DOHH2 (cell line): ENCODE measurements at regions not wholly inside any gene's neighbourhood (a gene's known extent, or its start where the extent isn't known, plus 50 kb on each side); places are given as distances from the start of the nearest gene placed in this dataset.

Experiments
- H3F3A ChIP-seq: fragments of 200-600 bp; sonication (generic), shearing (Covaris generic); 2 replicates; pipeline ENCODE4 v1.6.0; 2016; ENCODE audit warnings: antibody characterized with exemption, mild to moderate bottlenecking; ENCODE audit not compliant: control insufficient read depth, insufficient read depth
- H3K27ac ChIP-seq: fragments of 200-600 bp; sonication (generic); 2 replicates; pipeline ENCODE4 v1.5.1; 2014; ENCODE audit warnings: low read depth, mild to moderate bottlenecking, low read length, moderate library complexity
- H3K27me3 ChIP-seq: fragments of 200-600 bp; sonication (generic); 2 replicates; pipeline ENCODE4 v1.6.1; 2014; ENCODE audit warnings: mild to moderate bottlenecking, low read length, mixed read lengths; ENCODE audit not compliant: control insufficient read depth
- H3K36me3 ChIP-seq: fragments of 200-600 bp; sonication (generic); 2 replicates; pipeline ENCODE4 v1.6.1; 2014; ENCODE audit warnings: mild to moderate bottlenecking, low read length, moderate library complexity, mixed read lengths; ENCODE audit not compliant: control insufficient read depth
- H3K4me1 ChIP-seq: fragments of 200-600 bp; sonication (generic); 2 replicates; pipeline ENCODE4 v1.6.1; 2014; ENCODE audit warnings: mild to moderate bottlenecking, low read length, mixed read lengths; ENCODE audit not compliant: control insufficient read depth
- H3K4me2 ChIP-seq: fragments of 200-600 bp; sonication (generic); 2 replicates; pipeline ENCODE4 v1.6.0; 2014; ENCODE audit warnings: mild to moderate bottlenecking, low read length, moderate library complexity
- H3K4me3 ChIP-seq: fragments of 200-600 bp; sonication (generic); 2 replicates; pipeline ENCODE4 v1.5.1; 2014; ENCODE audit warnings: mild to moderate bottlenecking, low read length, mixed read lengths
- H3K79me2 ChIP-seq: fragments of 200-600 bp; sonication (generic); 2 replicates; pipeline ENCODE4 v1.6.1; 2014; ENCODE audit warnings: mild to moderate bottlenecking, low read length, mixed read lengths; ENCODE audit not compliant: control insufficient read depth
- H3K9me2 ChIP-seq: fragments of 200-600 bp; sonication (generic); replicated peaks from 2 replicates; pipeline ENCODE4 v1.6.1; 2014; ENCODE audit warnings: mild to moderate bottlenecking, low read length, mixed read lengths; ENCODE audit not compliant: control insufficient read depth
- H3K9me3 ChIP-seq: fragments of 200-600 bp; sonication (generic); 2 replicates; pipeline ENCODE4 v1.6.1; 2014; ENCODE audit warnings: antibody characterized with exemption, low read length, mixed read lengths; ENCODE audit not compliant: control insufficient read depth, insufficient read depth
- H4K20me1 ChIP-seq: fragments of 200-600 bp; sonication (generic); 2 replicates; pipeline ENCODE4 v1.6.0; 2014; ENCODE audit warnings: low read depth, mild to moderate bottlenecking, antibody characterized with exemption, low read length, moderate library complexity; ENCODE audit not compliant: control insufficient read depth, insufficient read depth
- EZH2phosphoT487 ChIP-seq: fragments of 200-600 bp; sonication (generic); IDR thresholded peaks from 2 replicates; pipeline ENCODE4 v1.6.1; 2017; ENCODE audit warnings: borderline replicate concordance, mild to moderate bottlenecking, antibody characterized with exemption, low read length, moderate library complexity, mixed read lengths
- TF ChIP-seq, protein P1 (sequence below): fragments of 200-600 bp; sonication (generic); IDR thresholded peaks from one replicate; pipeline ENCODE4 v1.5.1; 2014; ENCODE audit warnings: antibody characterized with exemption, mild to moderate bottlenecking, low read depth, low read length; ENCODE audit not compliant: poor library complexity, severe bottlenecking

DNA sequence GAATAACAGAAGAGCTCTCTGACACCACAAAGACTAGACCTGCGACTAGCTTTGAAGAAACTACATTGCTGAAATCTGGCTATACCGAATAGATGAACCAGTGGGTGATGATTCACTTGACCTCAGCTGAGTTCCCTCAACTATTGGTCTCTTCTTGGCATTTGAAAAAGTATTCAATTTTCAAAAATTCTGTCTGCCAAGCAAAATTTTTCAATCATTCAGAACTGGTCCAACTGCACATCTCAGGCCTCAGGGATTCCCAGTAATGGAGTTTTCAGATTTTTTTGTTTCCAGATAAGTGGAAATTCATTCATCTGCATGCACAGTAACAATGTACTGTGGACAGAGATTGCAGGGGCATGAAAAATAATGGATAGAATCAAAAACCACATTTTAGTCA lies 121.4 kb upstream of the NAA20 start:
- no peak overlapping the region for H3K27ac ChIP-seq
- H3F3A ChIP-seq: no peaks in the 10 kb centered on the region

DNA sequence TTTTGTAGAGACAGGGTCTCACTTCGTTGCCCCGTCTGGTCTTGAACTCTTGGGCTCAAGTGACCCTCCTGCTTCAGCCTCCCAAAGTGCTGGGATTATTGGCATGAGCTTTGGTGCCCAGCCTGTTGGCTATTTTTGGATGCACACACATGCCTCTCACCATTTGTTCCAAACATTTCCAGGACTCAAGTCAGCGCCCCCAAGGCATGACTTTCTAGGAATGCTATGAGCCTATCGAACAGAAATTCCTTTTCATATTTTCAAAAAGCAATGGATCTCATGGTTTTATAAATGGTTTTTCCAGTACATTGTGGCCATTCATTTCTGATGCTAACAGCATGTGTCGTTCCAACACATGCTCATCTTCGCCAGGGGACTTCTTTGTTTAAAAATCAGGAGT lies 119.3 kb upstream of the NAA20 start:
- H3K36me3 ChIP-seq: no peaks in the 10 kb centered on the region
- H4K20me1 ChIP-seq: no peaks in the 10 kb centered on the region
- no peak overlapping the region for H3K27ac ChIP-seq
- no peaks in the 10 kb centered on the region for H3F3A ChIP-seq
- H3K9me2 ChIP-seq: no peaks in the 10 kb centered on the region
- no peak overlapping the region for H3K4me3 ChIP-seq
- H3K4me2 ChIP-seq: no peak overlapping the region
- no peaks in the 10 kb centered on the region for H3K79me2 ChIP-seq
- TF ChIP-seq, protein P1, sequence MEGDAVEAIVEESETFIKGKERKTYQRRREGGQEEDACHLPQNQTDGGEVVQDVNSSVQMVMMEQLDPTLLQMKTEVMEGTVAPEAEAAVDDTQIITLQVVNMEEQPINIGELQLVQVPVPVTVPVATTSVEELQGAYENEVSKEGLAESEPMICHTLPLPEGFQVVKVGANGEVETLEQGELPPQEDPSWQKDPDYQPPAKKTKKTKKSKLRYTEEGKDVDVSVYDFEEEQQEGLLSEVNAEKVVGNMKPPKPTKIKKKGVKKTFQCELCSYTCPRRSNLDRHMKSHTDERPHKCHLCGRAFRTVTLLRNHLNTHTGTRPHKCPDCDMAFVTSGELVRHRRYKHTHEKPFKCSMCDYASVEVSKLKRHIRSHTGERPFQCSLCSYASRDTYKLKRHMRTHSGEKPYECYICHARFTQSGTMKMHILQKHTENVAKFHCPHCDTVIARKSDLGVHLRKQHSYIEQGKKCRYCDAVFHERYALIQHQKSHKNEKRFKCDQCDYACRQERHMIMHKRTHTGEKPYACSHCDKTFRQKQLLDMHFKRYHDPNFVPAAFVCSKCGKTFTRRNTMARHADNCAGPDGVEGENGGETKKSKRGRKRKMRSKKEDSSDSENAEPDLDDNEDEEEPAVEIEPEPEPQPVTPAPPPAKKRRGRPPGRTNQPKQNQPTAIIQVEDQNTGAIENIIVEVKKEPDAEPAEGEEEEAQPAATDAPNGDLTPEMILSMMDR: no peak
- no peak for TF ChIP-seq EZH2phosphoT487
- no peaks in the 10 kb centered on the region for H3K4me1 ChIP-seq
- peaks cover 2% of the 10 kb centered on the region; the same call in 1 of the 2 replicates for H3K9me3 ChIP-seq
- no peaks in the 10 kb centered on the region for H3K27me3 ChIP-seq

More for the DNA sequence above, 121.4 kb upstream of the NAA20 start:
- no peaks in the 10 kb centered on the region for H3K9me2 ChIP-seq
- TF ChIP-seq EZH2phosphoT487: no peak
- TF ChIP-seq, protein P1: no peak
- H3K36me3 ChIP-seq: no peaks in the 10 kb centered on the region
- H3K4me1 ChIP-seq: no peaks in the 10 kb centered on the region
- no peak overlapping the region for H3K4me2 ChIP-seq
- H3K9me3 ChIP-seq: peaks cover 2% of the 10 kb centered on the region; the same call in 1 of the 2 replicates
- H3K27me3 ChIP-seq: no peaks in the 10 kb centered on the region
- no peaks in the 10 kb centered on the region for H3K79me2 ChIP-seq
- no peak overlapping the region for H3K4me3 ChIP-seq
- H4K20me1 ChIP-seq: no peaks in the 10 kb centered on the region

DNA sequence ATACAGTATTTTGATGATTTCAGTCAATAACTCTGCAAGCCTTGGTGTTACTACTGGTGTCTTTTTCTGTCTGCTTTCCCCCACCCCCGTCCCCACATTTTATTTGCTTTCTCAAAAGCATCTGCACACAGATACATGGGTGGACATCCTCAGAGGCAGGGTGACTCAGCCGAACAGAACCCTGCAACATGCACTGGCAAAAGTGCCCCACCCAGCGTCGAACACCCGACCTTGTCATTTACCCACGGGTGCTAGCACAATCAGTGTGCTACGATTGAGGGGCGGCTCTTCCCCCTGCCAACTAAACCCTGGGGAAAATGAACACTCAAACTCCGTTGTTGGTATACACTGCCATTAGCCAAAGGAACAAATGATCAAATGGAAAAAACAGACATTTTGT lies 115.9 kb upstream of the NAA20 start:
- Histone ChIP-seq H3K4me2 (no peak overlapping the region), H3K4me3 (no peak overlapping the region), H3K9me3 (peaks cover 2% of the 10 kb centered on the region; the same call in 1 of the 2 replicates), H4K20me1 (no peaks in the 10 kb centered on the region), H3K36me3 (no peaks in the 10 kb centered on the region), H3K9me2 (no peaks in the 10 kb centered on the region), H3K4me1 (no peaks in the 10 kb centered on the region), H3F3A (no peaks in the 10 kb centered on the region), H3K27ac (no peak overlapping the region), H3K79me2 (no peaks in the 10 kb centered on the region), H3K27me3 (no peaks in the 10 kb centered on the region)
- no peak for TF ChIP-seq EZH2phosphoT487
- TF ChIP-seq, protein P1: no peak
